KOPT-K1 (cell line): ENCODE measurements at regions not wholly inside any gene's neighbourhood (a gene's known extent, or its start where the extent isn't known, plus 50 kb on each side); places are given as distances from the start of the nearest gene placed in this dataset.

Source experiments
- H3K27ac ChIP-seq: fragments of 200-600 bp; sonication (generic); 2 replicates; pipeline ENCODE4 v1.5.1; 2016; ENCODE audit warnings: antibody characterized with exemption, mild to moderate bottlenecking, low read depth, low read length; ENCODE audit not compliant: poor library complexity, severe bottlenecking
- H3K36me3 ChIP-seq: fragments of 200-600 bp; sonication (generic); 2 replicates; pipeline ENCODE4 v1.5.1; 2017; ENCODE audit warnings: antibody characterized with exemption, mild to moderate bottlenecking, low read length, moderate library complexity; ENCODE audit not compliant: insufficient read depth
- H3K9me3 ChIP-seq: fragments of 200-600 bp; sonication (generic); 2 replicates; pipeline ENCODE4 v1.5.1; 2017; ENCODE audit warnings: antibody characterized with exemption, low read length, mild to moderate bottlenecking; ENCODE audit not compliant: insufficient read depth, poor library complexity, severe bottlenecking

- Histone ChIP-seq H3K27ac (no peak overlapping the region), H3K36me3 (no peaks in the 10 kb centered on the region), H3K9me3 (no peaks in the 10 kb centered on the region)
Observed at GRCh38 chr2:237253046-237253702, 160.8 kb downstream of the COL6A3 start.

GRCh38 chr2:237254369-237254861 is 159.5 kb downstream of the COL6A3 start:
- no peaks in the 10 kb centered on the region for H3K36me3 ChIP-seq
- H3K27ac ChIP-seq = no peak overlapping the region
- H3K9me3 ChIP-seq = no peaks in the 10 kb centered on the region

DNA sequence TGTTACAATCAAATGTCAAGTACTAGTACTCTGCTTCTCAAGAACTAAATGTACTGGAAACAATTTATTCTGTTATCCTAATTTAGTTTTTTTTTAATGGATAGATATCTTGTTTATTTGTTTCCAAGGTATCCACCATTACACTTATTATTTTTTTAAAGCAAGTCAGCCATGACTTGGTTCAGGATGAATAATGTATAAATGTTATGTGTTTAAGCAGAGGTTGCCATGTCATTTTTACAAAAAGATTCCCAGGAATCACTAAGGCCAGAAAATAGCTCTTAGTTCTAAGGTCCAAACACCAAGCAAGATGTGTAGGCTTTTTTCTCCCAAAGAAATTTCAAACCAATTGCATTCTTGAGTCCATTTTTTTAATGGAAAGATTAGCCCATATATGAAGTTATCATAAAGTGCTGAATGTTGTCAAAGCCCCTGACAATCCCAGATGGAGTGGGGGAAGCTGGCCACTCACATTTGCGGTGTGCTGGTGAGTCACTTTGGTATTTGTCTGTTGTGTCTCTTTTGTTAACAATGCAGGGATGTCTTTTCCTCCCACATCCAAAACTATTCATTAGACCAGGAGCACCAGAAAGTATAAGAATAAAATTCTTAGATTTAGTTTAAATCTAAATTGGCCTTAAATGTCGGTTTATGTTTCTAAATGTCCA is 158.9 kb downstream of the COL6A3 start:
- Histone ChIP-seq H3K36me3 (no peaks in the 10 kb centered on the region), H3K27ac (no peak overlapping the region), H3K9me3 (no peaks in the 10 kb centered on the region)

DNA sequence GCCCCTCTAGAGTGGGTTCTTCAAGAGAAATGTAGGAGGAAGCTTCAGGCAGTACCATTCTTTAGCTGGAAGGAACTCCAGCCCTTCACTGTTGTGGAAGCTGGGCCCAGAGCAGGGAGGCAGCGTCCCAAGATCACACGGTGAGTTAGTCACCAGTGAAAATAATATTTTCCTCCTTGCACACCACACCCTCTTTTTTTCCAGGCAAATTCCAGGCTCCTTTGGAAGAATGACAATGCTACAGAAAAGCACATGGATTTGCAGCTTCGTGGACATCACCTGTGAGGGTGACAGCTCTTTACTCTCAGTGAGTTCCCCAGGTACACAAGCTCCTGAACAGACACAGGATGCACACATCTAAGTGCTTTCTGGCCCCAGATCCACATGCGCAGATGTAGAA is 157.1 kb downstream of the COL6A3 start:
- no peak overlapping the region for H3K27ac ChIP-seq
- no peaks in the 10 kb centered on the region for H3K36me3 ChIP-seq
- no peaks in the 10 kb centered on the region for H3K9me3 ChIP-seq

- Histone ChIP-seq H3K27ac (no peak overlapping the region), H3K9me3 (no peaks in the 10 kb centered on the region), H3K36me3 (no peaks in the 10 kb centered on the region)
Observed at GRCh38 chr2:237257471-237257951, 156.5 kb downstream of the COL6A3 start.

DNA sequence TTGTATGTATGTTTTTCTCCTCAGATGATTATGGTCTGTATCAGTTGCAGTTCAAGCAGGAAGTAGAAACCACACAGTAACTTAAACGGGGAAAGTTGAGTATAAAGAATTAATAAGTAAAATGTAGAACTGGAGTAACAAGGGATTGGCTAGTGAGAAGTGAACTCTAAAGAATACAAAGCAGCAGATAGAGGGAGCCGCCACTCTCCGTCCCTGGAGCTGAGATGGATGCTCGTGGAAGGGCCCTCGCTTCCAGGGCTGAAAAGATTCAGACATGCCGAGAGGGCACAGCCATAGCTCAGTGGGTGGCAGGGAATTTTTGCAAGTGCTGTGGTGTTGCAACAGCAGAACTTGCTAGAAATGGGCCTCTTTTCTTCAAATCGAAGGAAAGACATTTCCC is 155.8 kb downstream of the COL6A3 start:
- H3K36me3 ChIP-seq = no peaks in the 10 kb centered on the region
- H3K27ac ChIP-seq = no peak overlapping the region

GRCh38 chr2:237258615-237259014 is 155.3 kb downstream of the COL6A3 start:
- Histone ChIP-seq H3K27ac (no peak overlapping the region), H3K9me3 (no peaks in the 10 kb centered on the region), H3K36me3 (no peaks in the 10 kb centered on the region)

More for the DNA sequence above, 155.8 kb downstream of the COL6A3 start:
- H3K9me3 ChIP-seq = no peaks in the 10 kb centered on the region

DNA sequence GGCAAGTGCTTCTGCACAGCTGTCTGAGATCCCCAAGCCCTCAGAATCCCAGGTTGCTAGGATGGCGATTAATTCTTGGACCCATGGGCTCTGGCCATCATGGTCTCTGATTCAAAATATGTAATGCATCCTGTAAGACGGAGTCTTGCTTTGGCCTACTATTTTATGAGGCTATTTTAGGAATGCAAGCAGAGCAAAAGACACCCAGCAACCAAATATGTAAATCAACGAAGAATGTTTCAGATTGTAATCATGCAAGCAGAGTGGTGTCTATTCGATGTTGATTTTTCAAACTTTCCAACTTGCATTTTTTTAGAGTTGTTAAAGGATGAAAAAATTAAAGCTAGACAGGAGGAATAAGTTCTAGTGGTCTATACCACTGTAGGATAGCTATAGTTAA is 154.8 kb downstream of the COL6A3 start:
- Histone ChIP-seq H3K36me3 (no peaks in the 10 kb centered on the region), H3K9me3 (no peaks in the 10 kb centered on the region), H3K27ac (no peak overlapping the region)

GRCh38 chr2:237260039-237260620 is 153.8 kb downstream of the COL6A3 start:
- no peaks in the 10 kb centered on the region for H3K9me3 ChIP-seq
- no peaks in the 10 kb centered on the region for H3K36me3 ChIP-seq
- H3K27ac ChIP-seq = no peak overlapping the region

DNA sequence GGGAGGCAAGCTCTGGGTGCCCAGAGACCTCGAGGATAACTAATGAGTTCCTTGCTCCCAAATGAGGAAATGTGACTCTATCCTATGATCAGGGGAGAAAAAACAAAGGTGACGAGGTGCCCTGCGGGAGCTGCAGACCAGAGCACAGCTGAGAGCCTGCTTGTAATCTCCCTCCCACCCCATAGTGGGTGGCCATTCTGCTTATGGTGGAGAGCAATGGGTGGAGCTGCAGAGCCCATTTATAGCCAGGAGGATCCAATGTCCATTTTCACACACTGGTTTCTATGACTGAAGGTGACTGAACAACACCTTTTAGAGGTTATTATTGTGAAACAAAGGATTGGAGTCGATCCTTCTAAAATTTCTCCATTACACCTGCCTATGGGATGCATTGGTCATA is 153.3 kb downstream of the COL6A3 start:
- H3K36me3 ChIP-seq = no peaks in the 10 kb centered on the region
- H3K9me3 ChIP-seq = no peaks in the 10 kb centered on the region
- no peak overlapping the region for H3K27ac ChIP-seq

DNA sequence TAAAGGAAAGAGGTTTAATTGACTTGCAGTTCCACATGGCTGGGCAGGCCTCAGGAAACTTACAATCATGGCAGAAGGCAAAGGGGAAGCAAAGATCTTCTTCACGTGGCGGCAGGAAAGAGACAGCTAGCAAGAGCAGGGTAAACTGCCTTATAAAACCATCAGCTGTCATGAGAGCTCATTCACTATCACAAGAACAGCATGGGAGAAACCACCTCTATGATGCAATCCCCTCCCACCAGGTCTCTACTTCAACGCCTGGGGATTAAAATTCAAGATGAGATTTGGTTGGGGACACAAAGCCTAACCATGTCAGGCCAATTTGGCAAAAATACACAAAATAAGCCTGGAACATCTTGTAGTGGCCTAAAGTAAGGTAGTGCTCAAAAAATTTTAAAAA is 152.6 kb downstream of the COL6A3 start:
- Histone ChIP-seq H3K9me3 (no peaks in the 10 kb centered on the region), H3K36me3 (no peaks in the 10 kb centered on the region), H3K27ac (no peak overlapping the region)

DNA sequence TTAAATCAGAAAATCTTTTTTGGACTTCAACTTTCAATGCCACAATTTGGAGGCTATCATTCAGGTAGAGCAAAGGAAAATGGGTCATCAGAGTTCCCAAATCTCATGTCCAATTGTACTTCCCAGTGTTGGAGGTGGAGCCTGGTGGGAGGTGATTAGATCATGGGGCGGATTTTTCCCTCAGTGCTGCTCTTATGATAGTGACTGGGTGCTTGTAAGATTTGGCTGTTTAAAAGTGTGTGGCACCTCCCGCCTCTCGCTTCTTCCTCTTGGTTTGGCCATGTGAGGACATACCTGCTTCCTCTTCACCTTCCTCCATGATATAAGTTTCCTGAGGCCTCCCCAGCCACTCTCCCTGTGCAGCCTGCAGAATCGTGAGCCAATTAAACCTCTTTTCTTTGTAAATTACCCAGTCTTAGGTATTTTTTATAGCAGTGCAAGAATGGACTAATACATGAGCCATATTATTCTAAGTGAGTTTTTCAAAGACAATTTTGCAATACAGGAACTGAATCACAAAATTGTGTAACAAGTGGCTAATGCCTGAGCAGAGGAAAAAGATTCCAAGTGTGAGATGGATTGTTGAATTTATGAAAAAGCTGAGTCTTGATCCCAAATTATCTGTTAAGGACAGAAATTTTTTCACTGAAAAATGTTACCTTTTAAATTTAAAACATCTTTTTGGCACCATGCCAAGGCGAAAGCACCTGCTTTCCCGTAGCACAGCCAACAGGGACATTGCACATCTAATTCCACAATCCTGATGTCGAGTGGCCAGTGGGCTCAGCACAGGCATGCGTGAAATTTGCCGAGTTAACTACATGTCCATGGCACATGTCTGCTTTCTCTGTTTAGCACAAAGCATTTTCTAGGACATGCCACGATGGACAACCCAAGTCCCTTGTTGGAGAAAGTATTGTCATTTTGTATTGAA is 150.9 kb downstream of the COL6A3 start:
- Histone ChIP-seq H3K27ac (no peak overlapping the region), H3K36me3 (no peaks in the 10 kb centered on the region), H3K9me3 (no peaks in the 10 kb centered on the region)

DNA sequence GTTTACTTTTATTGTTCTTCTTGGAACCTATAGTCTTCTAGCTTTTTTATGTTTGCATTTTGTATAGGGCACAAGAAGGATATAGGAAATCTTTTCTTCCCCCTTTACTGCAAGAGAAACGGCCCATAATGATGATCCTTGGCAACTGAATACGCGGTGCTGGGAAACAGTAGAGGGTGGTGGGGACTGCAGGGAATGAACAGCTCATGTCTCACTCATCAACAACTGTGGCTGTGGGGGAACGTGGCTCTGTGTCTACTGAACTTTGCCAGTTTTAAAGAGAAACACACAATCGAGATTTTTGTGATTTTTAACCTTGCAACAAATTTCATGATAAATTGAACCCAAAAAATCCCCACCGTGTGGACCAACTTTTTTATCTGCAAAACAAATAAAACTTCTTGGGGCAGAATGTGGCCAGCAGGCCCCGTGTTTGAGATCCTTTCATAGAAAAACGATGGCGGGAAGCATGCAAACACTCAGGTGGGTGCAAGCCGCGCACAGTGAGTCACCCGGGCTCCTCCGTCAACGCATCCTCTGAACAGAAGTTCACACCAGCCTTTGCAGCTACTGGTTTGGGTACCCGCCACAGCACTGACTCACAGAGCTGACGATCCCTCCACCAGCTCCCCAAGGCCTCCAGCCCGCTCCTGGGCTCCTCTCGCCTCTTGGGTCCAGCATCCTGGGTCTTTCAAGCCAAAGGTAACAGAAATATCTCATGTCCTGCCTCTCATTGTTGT is 149.3 kb downstream of the COL6A3 start:
- no peak overlapping the region for H3K27ac ChIP-seq
- no peaks in the 10 kb centered on the region for H3K36me3 ChIP-seq
- no peaks in the 10 kb centered on the region for H3K9me3 ChIP-seq

- Histone ChIP-seq H3K9me3 (no peaks in the 10 kb centered on the region), H3K27ac (no peak overlapping the region), H3K36me3 (no peaks in the 10 kb centered on the region)
Observed at GRCh38 chr2:237268004-237268708, 145.8 kb downstream of the COL6A3 start.
